GM12878 (cell line): ENCODE measurements at regions not wholly inside any gene's neighbourhood (a gene's known extent, or its start where the extent isn't known, plus 50 kb on each side); places are given as distances from the start of the nearest gene placed in this dataset.

ENCODE experiments used
- KDM1A ChIP-seq: fragments of 200-600 bp; sonication (generic); IDR thresholded peaks from 2 replicates; pipeline ENCODE4 v1.6.1; 2016; ENCODE audit warnings: borderline replicate concordance
- TF ChIP-seq, protein P1 (sequence below): IDR thresholded peaks from 2 replicates; pipeline ENCODE4 v1.6.1; 2012; ENCODE audit warnings: mild to moderate bottlenecking, low read depth, low read length

DNA sequence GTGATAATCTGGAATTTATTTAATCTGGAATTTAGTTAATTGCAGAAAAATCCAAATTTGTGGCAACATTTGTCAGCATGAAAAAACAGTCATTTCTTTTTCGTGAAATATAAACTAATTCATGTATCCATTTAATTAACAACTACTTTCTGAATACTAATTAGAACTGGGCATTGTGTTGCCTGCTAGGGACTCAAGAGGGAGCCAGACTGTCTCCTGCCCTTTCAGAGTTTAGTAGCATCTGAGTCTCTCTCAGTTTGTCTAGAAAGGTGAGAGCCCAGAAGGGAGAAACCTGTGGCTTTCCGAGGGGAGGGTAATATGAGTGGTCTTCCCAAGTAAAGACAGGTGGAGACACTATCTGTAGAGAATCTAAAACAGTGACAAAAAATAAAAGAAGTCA lies 210.9 kb upstream of the HDDC2 start:
- TF ChIP-seq KDM1A = no peak
- TF ChIP-seq, protein P1, sequence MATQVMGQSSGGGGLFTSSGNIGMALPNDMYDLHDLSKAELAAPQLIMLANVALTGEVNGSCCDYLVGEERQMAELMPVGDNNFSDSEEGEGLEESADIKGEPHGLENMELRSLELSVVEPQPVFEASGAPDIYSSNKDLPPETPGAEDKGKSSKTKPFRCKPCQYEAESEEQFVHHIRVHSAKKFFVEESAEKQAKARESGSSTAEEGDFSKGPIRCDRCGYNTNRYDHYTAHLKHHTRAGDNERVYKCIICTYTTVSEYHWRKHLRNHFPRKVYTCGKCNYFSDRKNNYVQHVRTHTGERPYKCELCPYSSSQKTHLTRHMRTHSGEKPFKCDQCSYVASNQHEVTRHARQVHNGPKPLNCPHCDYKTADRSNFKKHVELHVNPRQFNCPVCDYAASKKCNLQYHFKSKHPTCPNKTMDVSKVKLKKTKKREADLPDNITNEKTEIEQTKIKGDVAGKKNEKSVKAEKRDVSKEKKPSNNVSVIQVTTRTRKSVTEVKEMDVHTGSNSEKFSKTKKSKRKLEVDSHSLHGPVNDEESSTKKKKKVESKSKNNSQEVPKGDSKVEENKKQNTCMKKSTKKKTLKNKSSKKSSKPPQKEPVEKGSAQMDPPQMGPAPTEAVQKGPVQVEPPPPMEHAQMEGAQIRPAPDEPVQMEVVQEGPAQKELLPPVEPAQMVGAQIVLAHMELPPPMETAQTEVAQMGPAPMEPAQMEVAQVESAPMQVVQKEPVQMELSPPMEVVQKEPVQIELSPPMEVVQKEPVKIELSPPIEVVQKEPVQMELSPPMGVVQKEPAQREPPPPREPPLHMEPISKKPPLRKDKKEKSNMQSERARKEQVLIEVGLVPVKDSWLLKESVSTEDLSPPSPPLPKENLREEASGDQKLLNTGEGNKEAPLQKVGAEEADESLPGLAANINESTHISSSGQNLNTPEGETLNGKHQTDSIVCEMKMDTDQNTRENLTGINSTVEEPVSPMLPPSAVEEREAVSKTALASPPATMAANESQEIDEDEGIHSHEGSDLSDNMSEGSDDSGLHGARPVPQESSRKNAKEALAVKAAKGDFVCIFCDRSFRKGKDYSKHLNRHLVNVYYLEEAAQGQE = no peak
